ENCODE measurements at regions not wholly inside any gene's neighbourhood (a gene's known extent, or its start where the extent isn't known, plus 50 kb on each side); places are given as distances from the start of the nearest gene placed in this dataset.
"Not testable (repeated sequence)": the region's sequence is repeated elsewhere in the genome, so short reads cannot be mapped to it uniquely, and the experiment has no call there.

DNA sequence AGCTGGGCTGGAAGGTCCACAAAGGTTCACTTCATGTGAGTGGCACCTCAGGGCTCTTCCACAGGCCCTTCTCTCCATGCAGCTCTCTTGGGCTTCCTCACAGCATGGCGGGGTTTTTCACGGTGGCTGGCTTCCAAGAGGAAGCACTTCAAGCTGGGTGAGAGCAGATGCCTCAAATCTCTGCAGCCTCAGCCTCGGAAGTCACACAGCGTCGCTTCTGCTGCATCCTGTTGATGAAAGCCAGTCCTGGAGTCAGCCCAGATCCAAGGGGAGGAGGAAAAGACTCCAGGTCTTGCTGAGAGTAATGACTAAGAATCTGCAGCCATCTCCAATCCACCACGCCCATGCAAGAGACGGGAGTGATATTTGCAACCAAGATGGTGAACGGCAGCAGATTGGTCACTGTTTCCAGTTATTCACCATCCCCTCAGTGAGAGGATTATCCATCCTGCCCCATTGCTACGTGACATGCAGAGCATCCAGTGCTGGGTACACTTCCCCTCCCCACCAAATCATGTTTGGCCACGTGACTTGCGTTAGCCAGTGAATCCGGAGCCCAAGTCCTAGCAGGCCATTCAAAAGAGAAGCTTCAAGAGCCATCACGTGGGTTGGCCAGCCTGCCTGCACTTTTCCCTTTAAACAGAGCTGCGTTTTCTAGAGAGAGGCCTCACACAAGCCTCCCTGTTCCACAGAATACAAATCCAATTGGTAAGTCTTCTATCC lies 173.9 kb downstream of the C9orf50 start:
- DNase-seq = no peak
- Histone ChIP-seq H3K36me3 (ENCODE audit: control insufficient read depth, insufficient read depth, low read length) (no peaks in the 10 kb centered on the region), H3K4me3 (ENCODE audit: insufficient read depth, low read depth, low read length, poor library complexity, severe bottlenecking) (no peak overlapping the region), H3K9me3 (ENCODE audit: control insufficient read depth, low read length) (no peaks in the 10 kb centered on the region), H3K27ac (ENCODE audit: insufficient read depth, low read length, poor library complexity, severe bottlenecking) (no peak overlapping the region), H3K4me1 (ENCODE audit: control insufficient read depth, insufficient read depth, low read length, poor library complexity, severe bottlenecking) (no peaks in the 10 kb centered on the region), H3K27me3 (replicated peaks; ENCODE audit: control insufficient read depth, insufficient read depth, low read length, poor library complexity, severe bottlenecking) (no peaks in the 10 kb centered on the region)

DNA sequence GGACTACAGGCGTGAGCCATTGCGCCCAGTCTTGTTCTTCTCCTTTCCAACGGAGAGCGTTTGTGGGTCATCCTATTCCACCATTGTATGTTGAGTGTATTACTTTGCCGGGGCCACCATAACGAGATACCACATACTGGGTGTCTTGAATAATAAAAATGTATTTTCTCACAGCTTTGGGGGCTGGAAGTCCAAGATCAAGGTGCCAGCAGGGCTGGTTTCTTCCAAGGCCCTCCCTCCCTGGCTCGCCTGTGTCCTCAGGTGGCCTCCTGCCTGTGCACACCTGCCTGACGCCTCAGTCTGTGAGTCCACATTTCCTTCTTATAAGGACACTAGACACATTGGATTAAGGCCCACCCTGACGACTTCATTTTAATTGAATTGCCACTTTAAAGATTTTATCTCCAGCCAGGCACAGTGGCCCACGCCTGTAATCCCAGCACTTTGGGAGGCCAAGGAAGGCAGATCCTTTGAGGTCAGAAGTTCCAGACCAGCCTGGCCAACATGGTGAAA lies 175.1 kb downstream of the C9orf50 start:
- no peak for DNase-seq
- H3K9me3 ChIP-seq (ENCODE audit: control insufficient read depth, low read length) = no peaks in the 10 kb centered on the region

DNA sequence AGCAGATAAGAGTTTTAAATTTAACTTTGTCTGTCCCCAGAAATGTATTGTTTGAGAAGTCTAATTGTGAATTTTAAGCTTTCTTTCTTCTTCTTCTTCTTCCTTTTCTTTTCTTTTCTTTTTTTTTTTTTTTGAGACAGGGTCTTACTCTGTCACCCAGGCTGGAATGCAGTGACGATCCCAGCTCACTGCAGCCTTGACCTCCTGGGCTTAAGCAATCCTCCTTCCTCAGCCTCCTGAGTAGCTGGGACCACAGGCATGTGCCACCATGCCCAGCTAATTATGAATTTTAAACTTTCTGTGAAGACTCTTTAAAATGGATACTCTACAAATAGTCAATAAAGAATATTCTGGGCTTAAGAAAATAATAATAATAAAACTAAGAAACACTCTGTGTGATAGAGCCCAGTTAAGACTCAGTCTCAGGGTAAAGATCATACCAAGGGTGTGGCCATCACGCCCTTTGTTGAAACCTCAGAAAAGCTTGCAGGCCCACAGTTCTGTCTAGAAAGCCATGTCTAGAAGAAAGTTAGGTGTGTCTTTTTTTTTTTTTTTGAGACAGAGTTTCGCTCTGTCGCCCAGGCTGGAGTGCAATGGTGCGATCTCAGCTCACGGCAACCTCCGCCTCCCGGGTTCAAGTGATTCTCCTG lies 177.3 kb downstream of the C9orf50 start:
- H3K4me1 ChIP-seq (ENCODE audit: control insufficient read depth, insufficient read depth, low read length, poor library complexity, severe bottlenecking); H3K27me3 ChIP-seq (replicated peaks; ENCODE audit: control insufficient read depth, insufficient read depth, low read length, poor library complexity, severe bottlenecking); H3K27ac ChIP-seq (ENCODE audit: insufficient read depth, low read length, poor library complexity, severe bottlenecking); DNase-seq; H3K4me3 ChIP-seq (ENCODE audit: insufficient read depth, low read depth, low read length, poor library complexity, severe bottlenecking); H3K36me3 ChIP-seq (ENCODE audit: control insufficient read depth, insufficient read depth, low read length); H3K9me3 ChIP-seq (ENCODE audit: control insufficient read depth, low read length): not testable (repeated sequence)

More for the DNA sequence above, 175.1 kb downstream of the C9orf50 start:
- Histone ChIP-seq H3K27me3 (replicated peaks; ENCODE audit: control insufficient read depth, insufficient read depth, low read length, poor library complexity, severe bottlenecking) (peaks cover 3% of the 10 kb centered on the region), H3K36me3 (ENCODE audit: control insufficient read depth, insufficient read depth, low read length) (no peaks in the 10 kb centered on the region), H3K27ac (ENCODE audit: insufficient read depth, low read length, poor library complexity, severe bottlenecking) (no peak overlapping the region), H3K4me1 (ENCODE audit: control insufficient read depth, insufficient read depth, low read length, poor library complexity, severe bottlenecking) (no peaks in the 10 kb centered on the region), H3K4me3 (ENCODE audit: insufficient read depth, low read depth, low read length, poor library complexity, severe bottlenecking) (no peak overlapping the region)

DNA sequence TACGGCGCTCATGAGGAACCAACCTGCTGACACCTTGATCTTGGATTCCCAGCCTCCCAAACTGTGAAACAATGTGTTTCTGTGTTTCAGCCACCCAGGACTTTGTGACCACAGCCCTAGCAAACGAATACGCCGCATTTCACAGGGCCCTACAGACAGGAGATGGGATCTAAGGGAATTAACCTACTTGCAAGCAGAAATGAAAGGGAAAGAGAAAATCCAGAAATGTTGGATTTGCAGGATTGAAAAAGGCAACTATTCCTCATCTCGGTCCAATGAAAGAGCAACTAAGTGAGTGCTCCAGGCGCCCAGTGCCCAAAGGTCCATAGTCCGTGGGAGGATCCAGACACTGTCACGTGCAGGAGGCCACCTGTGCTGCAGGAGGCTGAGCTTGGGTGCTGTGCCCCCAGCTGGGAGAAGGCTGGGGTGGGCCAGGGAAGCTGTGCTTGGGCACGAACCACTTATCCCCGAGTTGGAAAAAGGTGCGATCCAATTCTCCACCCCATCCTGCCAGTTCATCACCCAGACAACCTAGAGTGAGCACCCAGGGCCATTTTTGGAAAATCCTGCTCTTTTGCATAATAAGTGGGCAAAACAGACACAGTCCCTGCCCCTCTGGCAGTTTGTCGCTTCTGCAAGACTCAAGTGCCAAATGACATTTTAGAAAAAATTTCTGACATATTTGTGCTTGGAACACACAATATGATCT lies 177.9 kb downstream of the C9orf50 start:
- Histone ChIP-seq H3K4me1 (ENCODE audit: control insufficient read depth, insufficient read depth, low read length, poor library complexity, severe bottlenecking) (peaks cover 5% of the 10 kb centered on the region), H3K27ac (ENCODE audit: insufficient read depth, low read length, poor library complexity, severe bottlenecking) (no peak overlapping the region), H3K27me3 (replicated peaks; ENCODE audit: control insufficient read depth, insufficient read depth, low read length, poor library complexity, severe bottlenecking) (peaks cover 4% of the 10 kb centered on the region), H3K36me3 (ENCODE audit: control insufficient read depth, insufficient read depth, low read length) (no peaks in the 10 kb centered on the region), H3K9me3 (ENCODE audit: control insufficient read depth, low read length) (no peaks in the 10 kb centered on the region), H3K4me3 (ENCODE audit: insufficient read depth, low read depth, low read length, poor library complexity, severe bottlenecking) (no peak overlapping the region)
- no peak for DNase-seq

DNA sequence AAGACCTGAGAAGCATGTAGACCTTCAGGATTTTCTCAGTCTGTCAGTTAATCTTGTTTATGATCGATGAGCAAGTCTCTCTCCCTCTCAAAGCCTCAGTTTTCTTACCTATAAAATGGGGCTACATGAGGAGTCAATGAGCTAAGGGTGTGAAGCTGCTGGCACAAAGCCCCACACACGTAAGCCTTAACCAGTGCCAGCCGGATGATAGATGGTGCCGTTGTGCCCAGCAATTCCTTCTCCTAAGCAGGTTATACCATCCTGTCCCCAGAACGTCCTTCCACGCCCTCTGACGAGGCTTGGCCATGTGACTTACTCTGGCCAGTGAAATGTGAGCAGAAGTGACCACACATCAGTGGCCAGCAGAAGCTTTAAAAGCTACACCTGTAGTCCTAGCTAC lies 179.0 kb downstream of the C9orf50 start:
- Histone ChIP-seq H3K36me3 (ENCODE audit: control insufficient read depth, insufficient read depth, low read length) (no peaks in the 10 kb centered on the region), H3K4me3 (ENCODE audit: insufficient read depth, low read depth, low read length, poor library complexity, severe bottlenecking) (no peak overlapping the region), H3K4me1 (ENCODE audit: control insufficient read depth, insufficient read depth, low read length, poor library complexity, severe bottlenecking) (peaks cover 15% of the 10 kb centered on the region), H3K27me3 (replicated peaks; ENCODE audit: control insufficient read depth, insufficient read depth, low read length, poor library complexity, severe bottlenecking) (peaks cover 4% of the 10 kb centered on the region), H3K27ac (ENCODE audit: insufficient read depth, low read length, poor library complexity, severe bottlenecking) (no peak overlapping the region), H3K9me3 (ENCODE audit: control insufficient read depth, low read length) (no peaks in the 10 kb centered on the region)
- no peak for DNase-seq

DNA sequence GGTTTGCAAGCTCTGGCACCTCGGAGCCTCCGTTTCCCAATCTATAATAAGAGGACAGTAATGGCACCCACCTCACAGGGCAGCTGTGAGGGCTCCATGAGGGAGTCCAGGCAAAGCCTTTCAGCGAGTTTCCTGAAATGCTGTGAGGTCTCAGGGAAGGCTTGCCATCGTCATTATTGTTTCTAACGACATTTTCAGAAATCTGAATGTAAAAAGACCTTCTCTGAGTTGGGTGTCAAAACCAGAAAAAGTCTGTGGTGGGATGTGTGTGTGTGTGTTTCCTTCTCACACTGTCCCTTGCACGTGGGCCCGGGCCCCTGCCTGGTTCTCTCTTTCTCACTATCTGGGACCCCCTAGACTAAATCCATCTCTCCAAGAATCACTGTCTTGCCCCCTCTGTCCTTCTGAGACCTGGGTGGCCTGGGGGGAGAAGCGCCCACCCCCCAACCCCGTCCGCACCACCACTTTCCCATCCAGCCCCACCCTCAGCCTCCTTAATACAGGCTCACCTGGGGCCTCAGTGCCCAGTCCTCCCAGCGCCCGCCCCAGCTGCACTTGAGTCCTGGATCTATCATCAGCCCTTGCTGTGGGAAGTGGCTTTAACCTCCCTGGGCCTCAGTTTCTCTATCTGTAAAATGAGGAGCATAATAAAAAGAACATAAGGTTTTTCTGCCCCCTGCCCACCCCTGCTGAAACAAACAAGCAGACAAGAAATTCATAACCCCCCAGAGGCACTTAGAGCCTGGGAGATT lies 180.3 kb downstream of the C9orf50 start:
- Histone ChIP-seq H3K4me1 (ENCODE audit: control insufficient read depth, insufficient read depth, low read length, poor library complexity, severe bottlenecking) (peaks cover 21% of the 10 kb centered on the region), H3K4me3 (ENCODE audit: insufficient read depth, low read depth, low read length, poor library complexity, severe bottlenecking) (no peak overlapping the region), H3K36me3 (ENCODE audit: control insufficient read depth, insufficient read depth, low read length) (no peaks in the 10 kb centered on the region), H3K27me3 (replicated peaks; ENCODE audit: control insufficient read depth, insufficient read depth, low read length, poor library complexity, severe bottlenecking) (peaks cover 4% of the 10 kb centered on the region), H3K27ac (ENCODE audit: insufficient read depth, low read length, poor library complexity, severe bottlenecking) (no peak overlapping the region), H3K9me3 (ENCODE audit: control insufficient read depth, low read length) (no peaks in the 10 kb centered on the region)
- no peak for DNase-seq

DNA sequence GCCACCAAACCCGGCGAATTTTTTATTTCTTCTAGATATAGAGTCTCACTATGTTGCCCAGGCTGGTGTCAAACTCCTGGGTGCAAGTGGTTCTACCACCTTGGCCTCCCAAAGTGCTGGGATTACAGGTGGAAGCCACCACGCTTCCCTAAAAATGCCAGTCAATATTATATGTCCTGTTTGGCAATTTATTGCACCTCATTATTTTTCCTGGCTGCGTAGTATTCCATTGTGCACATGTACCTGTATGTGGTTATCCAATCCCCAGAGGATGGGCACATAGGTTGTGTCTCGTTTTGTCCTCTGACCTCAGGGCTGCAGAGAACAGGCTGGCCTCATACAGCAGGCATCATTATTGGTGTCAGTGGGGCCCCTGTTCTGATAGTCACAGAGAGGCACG lies 181.7 kb downstream of the C9orf50 start:
- H3K9me3 ChIP-seq (ENCODE audit: control insufficient read depth, low read length) = no peaks in the 10 kb centered on the region
- H3K27me3 ChIP-seq (replicated peaks; ENCODE audit: control insufficient read depth, insufficient read depth, low read length, poor library complexity, severe bottlenecking) = peaks cover 4% of the 10 kb centered on the region
- no peak overlapping the region for H3K27ac ChIP-seq (ENCODE audit: insufficient read depth, low read length, poor library complexity, severe bottlenecking)
- H3K36me3 ChIP-seq (ENCODE audit: control insufficient read depth, insufficient read depth, low read length) = no peaks in the 10 kb centered on the region
- no peak for DNase-seq
- H3K4me3 ChIP-seq (ENCODE audit: insufficient read depth, low read depth, low read length, poor library complexity, severe bottlenecking) = no peak overlapping the region
- peaks cover 21% of the 10 kb centered on the region for H3K4me1 ChIP-seq (ENCODE audit: control insufficient read depth, insufficient read depth, low read length, poor library complexity, severe bottlenecking)

DNA sequence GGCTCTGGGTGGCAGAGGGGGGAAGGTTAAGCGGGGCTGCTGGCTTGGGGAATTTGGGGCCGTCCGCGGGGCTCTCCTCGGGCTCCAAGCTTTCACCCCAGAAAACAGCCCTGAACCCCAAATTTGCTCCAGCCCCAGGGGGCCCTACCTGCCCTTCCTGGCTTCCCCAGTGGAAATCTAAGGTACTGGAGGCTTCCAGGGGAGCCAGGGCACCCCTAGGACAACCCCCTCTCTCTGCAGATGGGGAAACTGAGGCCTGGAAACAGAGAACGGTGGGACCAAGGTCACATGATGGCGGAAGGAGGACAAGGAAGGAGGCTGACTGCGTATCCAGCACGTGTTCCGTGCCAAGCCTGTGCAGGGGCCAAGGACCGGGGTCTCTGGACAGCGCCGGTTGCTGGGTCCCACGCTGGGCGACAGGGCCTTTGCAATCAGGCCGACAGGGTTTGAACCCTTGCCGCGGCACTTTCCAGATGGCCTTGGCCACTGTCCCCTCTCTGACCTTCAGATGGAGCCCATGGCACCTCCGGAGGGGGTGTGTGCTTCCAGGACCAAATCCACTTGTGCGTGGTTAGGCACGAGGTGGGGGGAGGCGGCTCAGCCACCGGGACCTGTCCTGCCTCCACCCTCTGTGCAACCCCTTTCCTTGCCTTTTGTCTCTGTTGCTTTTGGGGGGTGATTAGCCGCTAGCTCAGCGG lies 183.1 kb downstream of the C9orf50 start:
- peaks cover 4% of the 10 kb centered on the region for H3K27me3 ChIP-seq (replicated peaks; ENCODE audit: control insufficient read depth, insufficient read depth, low read length, poor library complexity, severe bottlenecking)
- H3K36me3 ChIP-seq (ENCODE audit: control insufficient read depth, insufficient read depth, low read length) = no peaks in the 10 kb centered on the region
- H3K4me1 ChIP-seq (ENCODE audit: control insufficient read depth, insufficient read depth, low read length, poor library complexity, severe bottlenecking) = peaks cover 21% of the 10 kb centered on the region
- H3K4me3 ChIP-seq (ENCODE audit: insufficient read depth, low read depth, low read length, poor library complexity, severe bottlenecking) = peak overlapping the region; percentile 74
- H3K27ac ChIP-seq (ENCODE audit: insufficient read depth, low read length, poor library complexity, severe bottlenecking) = peak overlapping the region; percentile 18
- no peaks in the 10 kb centered on the region for H3K9me3 ChIP-seq (ENCODE audit: control insufficient read depth, low read length)
- DNase-seq = no peak
